ENCODE measurements at regions not wholly inside any gene's neighbourhood (a gene's known extent, or its start where the extent isn't known, plus 50 kb on each side); places are given as distances from the start of the nearest gene placed in this dataset.

- DNase-seq (ENCODE audit: low read depth) = no peak
- no peak overlapping the region for H3K4me3 ChIP-seq (ENCODE audit: low read depth, low read length)
- no peak for TF ChIP-seq CTCF (IDR thresholded peaks at IDR 0.05; ENCODE audit: insufficient read depth, low read depth, low read length, missing control alignments)
Observed at GRCh38 chr2:19656011-19656410, 245.8 kb downstream of the TTC32 start.

DNA sequence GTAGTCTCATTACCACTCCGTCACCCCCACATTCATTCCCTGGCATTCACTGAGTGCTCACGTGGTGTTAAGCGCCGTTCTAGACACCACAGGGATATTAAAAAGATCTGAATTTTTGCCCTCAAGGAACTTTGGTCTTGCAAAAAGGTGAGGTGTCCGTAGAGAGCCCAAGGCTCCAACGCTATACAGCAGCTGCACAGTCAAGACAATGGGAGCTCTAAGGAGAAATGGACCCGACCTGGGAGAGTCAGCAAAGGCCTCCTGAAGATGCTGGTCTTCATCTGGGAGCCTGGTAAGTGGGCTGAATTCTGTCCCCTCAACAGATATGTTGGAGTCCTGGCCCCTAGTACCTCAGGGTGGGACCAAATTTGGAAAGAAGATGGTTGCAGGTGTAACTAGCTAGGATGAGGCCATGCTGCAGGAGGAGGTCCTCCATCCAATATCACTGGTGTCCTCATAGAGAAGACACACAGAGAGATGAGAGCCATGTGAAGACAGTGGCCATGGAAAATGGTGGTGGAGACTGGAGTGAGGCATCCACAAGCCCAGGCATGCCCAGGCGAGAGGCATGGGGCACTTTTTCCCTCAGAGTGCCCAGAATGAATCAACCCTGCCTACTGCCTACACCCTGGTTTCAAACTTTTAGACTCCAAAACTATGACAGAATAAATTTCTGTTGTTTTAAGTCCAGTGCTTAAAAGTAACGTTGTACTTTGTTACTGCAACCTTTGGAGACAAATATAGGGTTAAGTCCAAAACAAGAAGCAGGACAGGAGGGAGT, 247.3 kb downstream of the TTC32 start:
- H3K4me3 ChIP-seq (ENCODE audit: low read depth, low read length) = no peak overlapping the region
- DNase-seq (ENCODE audit: low read depth) = no peak
- no peak for TF ChIP-seq CTCF (IDR thresholded peaks at IDR 0.05; ENCODE audit: insufficient read depth, low read depth, low read length, missing control alignments)

DNA sequence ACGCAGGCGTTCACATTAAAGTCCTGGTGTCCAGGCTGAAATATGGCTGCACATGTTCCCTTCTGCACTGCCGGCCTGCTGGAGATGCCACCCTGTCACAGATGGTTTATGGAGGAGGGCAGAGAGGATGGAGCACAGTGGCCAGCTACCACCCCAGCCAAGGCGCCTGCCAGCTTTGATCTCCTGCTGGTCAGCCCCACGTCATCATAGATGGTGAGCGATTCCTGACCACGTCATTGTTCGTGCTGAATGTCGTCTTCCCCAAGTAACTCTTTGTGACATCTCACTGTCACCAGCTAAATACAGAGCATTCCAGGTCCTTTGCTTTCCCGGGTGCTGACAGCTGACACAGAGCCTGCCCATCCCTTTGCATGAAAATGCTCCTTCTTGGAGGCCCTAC, 248.3 kb downstream of the TTC32 start:
- no peak overlapping the region for H3K4me3 ChIP-seq (ENCODE audit: low read depth, low read length)
- no peak for TF ChIP-seq CTCF (IDR thresholded peaks at IDR 0.05; ENCODE audit: insufficient read depth, low read depth, low read length, missing control alignments)
- DNase-seq (ENCODE audit: low read depth) = no peak

DNA sequence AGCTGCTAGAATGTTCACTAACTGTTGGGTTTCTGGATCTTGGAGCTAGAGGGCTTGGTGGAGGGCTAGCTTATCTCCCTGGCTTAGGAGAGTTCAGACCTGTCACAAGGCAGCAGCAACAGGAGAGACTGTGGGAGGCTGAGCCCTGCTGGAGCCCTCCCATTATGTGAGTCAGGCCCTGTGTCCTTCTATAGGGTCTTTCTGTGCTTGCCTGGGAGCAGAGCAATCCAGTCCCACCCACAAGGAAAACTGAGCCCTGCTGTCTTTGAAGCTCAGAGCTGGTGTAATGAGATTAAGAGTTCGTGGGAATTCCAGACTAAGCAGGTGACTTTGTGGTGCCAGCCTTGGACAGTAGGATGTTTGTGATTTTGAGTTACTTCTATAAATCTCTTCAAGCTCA, 249.0 kb downstream of the TTC32 start:
- no peak overlapping the region for H3K4me3 ChIP-seq (ENCODE audit: low read depth, low read length)
- no peak for DNase-seq (ENCODE audit: low read depth)
- TF ChIP-seq CTCF (IDR thresholded peaks at IDR 0.05; ENCODE audit: insufficient read depth, low read depth, low read length, missing control alignments) = no peak

GRCh38 chr2:19651466-19651865, 250.3 kb downstream of the TTC32 start:
- no peak for DNase-seq (ENCODE audit: low read depth)
- no peak overlapping the region for H3K4me3 ChIP-seq (ENCODE audit: low read depth, low read length)
- TF ChIP-seq CTCF (IDR thresholded peaks at IDR 0.05; ENCODE audit: insufficient read depth, low read depth, low read length, missing control alignments) = no peak

DNA sequence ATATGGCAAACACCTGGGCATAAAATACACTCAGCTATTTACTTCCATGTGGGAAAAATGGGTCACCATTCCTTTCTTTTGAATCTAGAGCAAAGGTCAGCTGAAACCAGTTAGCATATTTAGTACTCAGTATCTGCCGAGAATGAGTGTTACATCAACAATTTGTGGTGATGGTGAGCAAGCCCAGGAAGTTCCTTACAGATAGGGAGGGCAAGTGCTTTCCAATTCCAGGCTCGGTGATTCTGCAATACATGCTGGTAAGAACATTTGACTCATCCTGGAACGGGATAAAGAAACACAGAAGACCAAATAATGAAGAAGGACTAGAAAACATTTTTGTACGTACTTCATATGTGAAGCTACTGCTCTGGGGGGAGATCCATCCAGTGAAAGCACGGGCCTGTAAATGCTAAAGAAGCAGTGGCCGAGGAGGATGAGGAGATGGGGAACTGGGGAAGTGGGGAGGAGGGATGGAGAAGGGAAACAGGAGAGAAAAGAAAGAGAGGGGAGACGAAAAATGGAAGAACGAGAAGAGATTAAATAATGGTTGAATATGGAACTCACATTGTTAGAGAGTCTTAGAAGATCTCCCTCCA, 251.9 kb downstream of the TTC32 start:
- no peak for TF ChIP-seq CTCF (IDR thresholded peaks at IDR 0.05; ENCODE audit: insufficient read depth, low read depth, low read length, missing control alignments)
- H3K4me3 ChIP-seq (ENCODE audit: low read depth, low read length) = no peak overlapping the region
- DNase-seq (ENCODE audit: low read depth) = no peak
